ENCODE measurements at regions not wholly inside any gene's neighbourhood (a gene's known extent, or its start where the extent isn't known, plus 50 kb on each side); places are given as distances from the start of the nearest gene placed in this dataset.

DNA sequence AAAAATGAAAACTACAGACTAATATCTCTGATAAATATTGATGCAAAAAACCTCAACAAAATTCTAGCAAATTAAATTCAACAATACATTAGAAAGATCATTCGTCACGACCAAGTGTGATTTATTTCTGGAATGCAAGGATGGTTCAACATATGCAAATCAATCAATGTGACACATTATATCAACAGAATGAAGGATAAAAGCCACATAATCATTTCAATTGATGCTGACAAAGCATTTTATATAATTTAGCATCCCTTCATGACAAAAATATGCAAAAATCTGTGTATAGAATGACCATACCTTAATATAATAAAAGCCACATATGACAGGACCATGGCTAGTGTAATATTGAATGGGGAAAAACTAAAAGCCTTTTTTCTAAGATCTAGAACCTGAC, 457.2 kb upstream of the SPANXN1 start:
- no peak for ATAC-seq
- H3K9me3 Mint-ChIP-seq = peaks cover 82% of the 10 kb centered on the region
- POLR2A ChIA-PET = no interaction called here
- DNase-seq (ENCODE audit: low spot score) = no peak
- H3K27ac Mint-ChIP-seq = no peak overlapping the region
- H3K4me3 Mint-ChIP-seq = no peak overlapping the region
- CTCF ChIA-PET = no interaction called here
- TF ChIP-seq, protein P1, sequence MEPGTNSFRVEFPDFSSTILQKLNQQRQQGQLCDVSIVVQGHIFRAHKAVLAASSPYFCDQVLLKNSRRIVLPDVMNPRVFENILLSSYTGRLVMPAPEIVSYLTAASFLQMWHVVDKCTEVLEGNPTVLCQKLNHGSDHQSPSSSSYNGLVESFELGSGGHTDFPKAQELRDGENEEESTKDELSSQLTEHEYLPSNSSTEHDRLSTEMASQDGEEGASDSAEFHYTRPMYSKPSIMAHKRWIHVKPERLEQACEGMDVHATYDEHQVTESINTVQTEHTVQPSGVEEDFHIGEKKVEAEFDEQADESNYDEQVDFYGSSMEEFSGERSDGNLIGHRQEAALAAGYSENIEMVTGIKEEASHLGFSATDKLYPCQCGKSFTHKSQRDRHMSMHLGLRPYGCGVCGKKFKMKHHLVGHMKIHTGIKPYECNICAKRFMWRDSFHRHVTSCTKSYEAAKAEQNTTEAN (CRISPR knock-in tag; IDR thresholded peaks at IDR 0.05) = no peak
- TF ChIP-seq, protein P2, sequence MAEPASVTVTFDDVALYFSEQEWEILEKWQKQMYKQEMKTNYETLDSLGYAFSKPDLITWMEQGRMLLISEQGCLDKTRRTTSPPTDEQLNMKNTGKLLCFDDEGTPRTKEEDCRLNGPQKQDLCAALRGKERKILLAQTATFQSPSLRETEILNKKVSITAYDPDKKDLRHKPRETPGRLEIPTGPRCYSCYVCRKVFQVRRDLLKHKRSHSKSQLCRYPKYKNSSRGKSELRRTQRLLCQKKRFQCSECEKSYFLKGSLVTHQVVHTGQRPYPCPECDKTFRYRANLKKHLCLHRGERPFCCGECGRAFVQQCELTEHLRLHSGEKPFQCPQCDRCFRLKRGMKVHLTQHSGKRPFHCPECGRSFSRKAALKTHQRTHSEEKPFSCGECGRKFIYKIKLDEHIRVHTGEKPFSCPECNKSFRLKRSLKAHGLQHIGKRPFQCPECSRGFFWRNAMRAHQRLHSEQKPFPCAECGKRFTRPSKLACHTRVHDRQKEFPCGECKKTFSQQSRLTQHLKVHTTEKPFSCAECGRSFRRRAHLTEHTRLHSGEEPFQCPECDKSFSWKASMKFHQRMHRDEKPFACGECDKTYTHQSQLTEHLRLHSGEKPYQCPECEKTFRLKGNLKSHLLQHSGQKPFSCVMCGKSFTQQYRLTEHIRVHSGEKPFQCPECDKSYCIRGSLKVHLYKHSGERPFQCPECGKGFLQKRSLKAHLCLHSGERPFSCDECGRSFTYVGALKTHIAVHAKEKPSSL (CRISPR knock-in tag; conservative IDR thresholded peaks at IDR 0.05) = no peak
- TF ChIP-seq ZNF671 (CRISPR knock-in tag; IDR thresholded peaks at IDR 0.05) (no peak), FOXP1 (CRISPR knock-in tag; IDR thresholded peaks at IDR 0.05; ENCODE audit: borderline replicate concordance) (no peak), RORB (CRISPR knock-in tag; IDR thresholded peaks at IDR 0.05) (no peak)
- H3K36me3 Mint-ChIP-seq = peaks cover 47% of the 10 kb centered on the region
- H3K27me3 Mint-ChIP-seq (ENCODE audit: low read depth) = peaks cover 3% of the 10 kb centered on the region; the same call in 1 of the 2 replicates
- H3K4me1 Mint-ChIP-seq = no peaks in the 10 kb centered on the region

DNA sequence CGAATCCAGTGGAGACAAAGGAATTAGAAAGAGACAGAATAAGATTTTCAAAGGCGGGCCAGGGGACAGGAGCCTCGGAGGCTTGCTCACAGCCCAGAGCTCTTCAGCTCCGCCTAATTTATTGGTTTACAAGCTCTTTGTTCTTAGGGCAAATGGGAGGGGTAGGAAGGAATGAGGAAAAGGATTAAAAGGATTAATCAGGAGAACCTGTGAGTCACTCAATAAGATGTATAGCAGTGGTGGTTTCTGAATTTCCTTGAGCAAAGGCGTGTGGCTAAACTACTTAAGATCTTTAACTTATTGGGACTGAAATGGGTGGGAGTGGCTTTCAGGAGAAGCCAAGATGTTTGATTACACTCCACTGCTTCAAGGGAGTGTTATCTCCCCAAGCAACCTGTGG, 456.0 kb upstream of the SPANXN1 start:
- peaks cover 74% of the 10 kb centered on the region for H3K9me3 Mint-ChIP-seq
- no peaks in the 10 kb centered on the region for H3K4me1 Mint-ChIP-seq
- no peak overlapping the region for H3K27ac Mint-ChIP-seq
- H3K4me3 Mint-ChIP-seq = no peak overlapping the region
- ChIA-PET CTCF (no interaction called here), POLR2A (no interaction called here)
- TF ChIP-seq, protein P3, sequence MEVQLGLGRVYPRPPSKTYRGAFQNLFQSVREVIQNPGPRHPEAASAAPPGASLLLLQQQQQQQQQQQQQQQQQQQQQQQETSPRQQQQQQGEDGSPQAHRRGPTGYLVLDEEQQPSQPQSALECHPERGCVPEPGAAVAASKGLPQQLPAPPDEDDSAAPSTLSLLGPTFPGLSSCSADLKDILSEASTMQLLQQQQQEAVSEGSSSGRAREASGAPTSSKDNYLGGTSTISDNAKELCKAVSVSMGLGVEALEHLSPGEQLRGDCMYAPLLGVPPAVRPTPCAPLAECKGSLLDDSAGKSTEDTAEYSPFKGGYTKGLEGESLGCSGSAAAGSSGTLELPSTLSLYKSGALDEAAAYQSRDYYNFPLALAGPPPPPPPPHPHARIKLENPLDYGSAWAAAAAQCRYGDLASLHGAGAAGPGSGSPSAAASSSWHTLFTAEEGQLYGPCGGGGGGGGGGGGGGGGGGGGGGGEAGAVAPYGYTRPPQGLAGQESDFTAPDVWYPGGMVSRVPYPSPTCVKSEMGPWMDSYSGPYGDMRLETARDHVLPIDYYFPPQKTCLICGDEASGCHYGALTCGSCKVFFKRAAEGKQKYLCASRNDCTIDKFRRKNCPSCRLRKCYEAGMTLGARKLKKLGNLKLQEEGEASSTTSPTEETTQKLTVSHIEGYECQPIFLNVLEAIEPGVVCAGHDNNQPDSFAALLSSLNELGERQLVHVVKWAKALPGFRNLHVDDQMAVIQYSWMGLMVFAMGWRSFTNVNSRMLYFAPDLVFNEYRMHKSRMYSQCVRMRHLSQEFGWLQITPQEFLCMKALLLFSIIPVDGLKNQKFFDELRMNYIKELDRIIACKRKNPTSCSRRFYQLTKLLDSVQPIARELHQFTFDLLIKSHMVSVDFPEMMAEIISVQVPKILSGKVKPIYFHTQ (CRISPR knock-in tag; IDR thresholded peaks at IDR 0.05) = no peak
- TF ChIP-seq, protein P4, sequence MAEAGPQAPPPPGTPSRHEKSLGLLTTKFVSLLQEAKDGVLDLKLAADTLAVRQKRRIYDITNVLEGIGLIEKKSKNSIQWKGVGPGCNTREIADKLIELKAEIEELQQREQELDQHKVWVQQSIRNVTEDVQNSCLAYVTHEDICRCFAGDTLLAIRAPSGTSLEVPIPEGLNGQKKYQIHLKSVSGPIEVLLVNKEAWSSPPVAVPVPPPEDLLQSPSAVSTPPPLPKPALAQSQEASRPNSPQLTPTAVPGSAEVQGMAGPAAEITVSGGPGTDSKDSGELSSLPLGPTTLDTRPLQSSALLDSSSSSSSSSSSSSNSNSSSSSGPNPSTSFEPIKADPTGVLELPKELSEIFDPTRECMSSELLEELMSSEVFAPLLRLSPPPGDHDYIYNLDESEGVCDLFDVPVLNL (CRISPR knock-in tag; IDR thresholded peaks at IDR 0.05; ENCODE audit: borderline replicate concordance, low read depth) = no peak
- DNase-seq (ENCODE audit: low spot score) (no peak), ATAC-seq (no peak)
- no peaks in the 10 kb centered on the region; the same call in 1 of the 2 replicates for H3K27me3 Mint-ChIP-seq (ENCODE audit: low read depth)
- H3K36me3 Mint-ChIP-seq = peaks cover 42% of the 10 kb centered on the region

DNA sequence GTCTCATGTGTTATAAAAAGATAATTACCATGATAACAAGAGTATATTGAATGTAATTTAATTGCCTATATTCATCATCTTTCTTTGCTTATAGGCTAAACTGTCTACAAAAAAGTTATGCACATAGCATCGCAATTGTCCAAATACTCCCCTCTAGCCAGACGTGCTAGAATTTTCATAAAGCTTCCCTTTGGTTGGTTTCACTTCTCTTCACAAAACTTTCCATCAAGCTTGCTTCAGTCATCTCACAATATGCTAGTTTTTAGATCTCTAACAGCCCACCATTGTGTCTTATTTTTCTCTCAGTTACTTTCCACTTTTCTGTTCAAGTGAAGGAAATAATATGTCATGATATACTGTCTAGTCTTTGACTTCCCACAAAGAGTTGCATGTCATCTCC, 448.3 kb upstream of the SPANXN1 start:
- Mint-ChIP-seq H3K27me3 (ENCODE audit: low read depth) (no peaks in the 10 kb centered on the region), H3K4me3 (no peak overlapping the region), H3K36me3 (peaks cover 16% of the 10 kb centered on the region), H3K9me3 (peaks cover 41% of the 10 kb centered on the region), H3K27ac (no peak overlapping the region), H3K4me1 (no peaks in the 10 kb centered on the region)
- ATAC-seq (no peak), DNase-seq (ENCODE audit: low spot score) (no peak)
- POLR2A ChIA-PET = no interaction called here
- TF ChIP-seq, protein P2 (CRISPR knock-in tag; conservative IDR thresholded peaks at IDR 0.05) = no peak
- TF ChIP-seq, protein P5, sequence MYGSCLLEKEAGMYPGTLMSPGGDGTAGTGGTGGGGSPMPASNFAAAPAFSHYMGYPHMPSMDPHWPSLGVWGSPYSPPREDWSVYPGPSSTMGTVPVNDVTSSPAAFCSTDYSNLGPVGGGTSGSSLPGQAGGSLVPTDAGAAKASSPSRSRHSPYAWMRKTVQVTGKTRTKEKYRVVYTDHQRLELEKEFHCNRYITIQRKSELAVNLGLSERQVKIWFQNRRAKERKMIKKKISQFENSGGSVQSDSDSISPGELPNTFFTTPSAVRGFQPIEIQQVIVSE (CRISPR knock-in tag; IDR thresholded peaks at IDR 0.05; ENCODE audit: borderline replicate concordance) = no peak
- TF ChIP-seq SMAD3 (CRISPR knock-in tag; IDR thresholded peaks at IDR 0.05; ENCODE audit: borderline replicate concordance) (no peak), IRF2 (CRISPR knock-in tag; IDR thresholded peaks at IDR 0.05; ENCODE audit: borderline replicate concordance, low read depth) (no peak)
- TF ChIP-seq, protein P6, sequence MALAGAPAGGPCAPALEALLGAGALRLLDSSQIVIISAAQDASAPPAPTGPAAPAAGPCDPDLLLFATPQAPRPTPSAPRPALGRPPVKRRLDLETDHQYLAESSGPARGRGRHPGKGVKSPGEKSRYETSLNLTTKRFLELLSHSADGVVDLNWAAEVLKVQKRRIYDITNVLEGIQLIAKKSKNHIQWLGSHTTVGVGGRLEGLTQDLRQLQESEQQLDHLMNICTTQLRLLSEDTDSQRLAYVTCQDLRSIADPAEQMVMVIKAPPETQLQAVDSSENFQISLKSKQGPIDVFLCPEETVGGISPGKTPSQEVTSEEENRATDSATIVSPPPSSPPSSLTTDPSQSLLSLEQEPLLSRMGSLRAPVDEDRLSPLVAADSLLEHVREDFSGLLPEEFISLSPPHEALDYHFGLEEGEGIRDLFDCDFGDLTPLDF (CRISPR knock-in tag; IDR thresholded peaks at IDR 0.05) = no peak
- CTCF ChIA-PET = no interaction called here

Measured in WTC11 (cell line).